GM08714 (cell line): ENCODE measurements at regions not wholly inside any gene's neighbourhood (a gene's known extent, or its start where the extent isn't known, plus 50 kb on each side); places are given as distances from the start of the nearest gene placed in this dataset.
"Not testable (repeated sequence)": the region's sequence is repeated elsewhere in the genome, so short reads cannot be mapped to it uniquely, and the experiment has no call there.

Experiments
- H3K4me3 ChIP-seq: fragments of 200-500 bp; sonication (Bioruptor generic); 2 replicates; pipeline ENCODE4 v1.5.1; 2014; ENCODE audit warnings: mild to moderate bottlenecking, low read length, inconsistent platforms
- ZNF274 ChIP-seq: IDR thresholded peaks from 2 replicates; pipeline ENCODE4 v1.6.1; 2012; ENCODE audit warnings: mild to moderate bottlenecking, low read depth, low read length

DNA sequence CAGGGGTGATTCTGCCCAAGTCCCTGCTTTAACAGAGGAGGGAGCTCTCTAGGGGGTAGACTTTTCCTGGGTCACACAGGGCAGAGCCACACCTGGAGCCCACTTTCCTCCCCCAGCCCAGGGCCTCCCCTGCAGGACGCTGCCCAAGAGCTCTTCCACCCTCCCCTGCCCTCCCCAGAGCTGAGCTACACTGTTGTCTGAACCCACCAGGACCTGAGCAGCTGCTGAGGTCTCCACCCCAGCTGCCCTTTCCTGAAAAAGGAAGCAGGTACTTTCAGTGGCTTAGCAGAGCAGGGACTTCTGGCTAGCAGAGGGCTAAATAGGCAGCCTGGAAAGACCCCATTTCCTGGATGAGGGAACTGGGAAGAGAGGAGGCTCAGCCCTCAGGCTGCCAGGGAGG, 169.3 kb upstream of the ETV3 start:
- no peak for TF ChIP-seq ZNF274
- no peak overlapping the region for H3K4me3 ChIP-seq

DNA sequence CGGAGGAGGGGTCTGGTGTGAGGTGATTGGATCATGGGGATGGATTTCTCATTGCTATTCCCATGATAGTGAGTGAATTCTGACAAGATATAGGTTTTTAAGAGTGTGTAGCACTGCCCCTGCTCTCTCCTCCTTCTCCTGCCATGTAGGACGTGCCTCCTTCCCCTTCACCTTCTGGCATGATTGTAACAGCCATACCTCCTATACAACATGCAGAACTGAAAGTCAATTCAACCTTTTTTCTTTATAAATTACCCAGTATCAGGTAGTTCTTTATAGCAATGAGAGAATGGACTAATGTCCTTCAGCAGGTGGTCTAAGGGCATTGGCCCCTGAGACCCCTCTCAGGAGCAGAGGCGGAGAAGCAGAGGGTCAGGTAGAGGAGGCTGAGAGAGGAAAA, 168.7 kb upstream of the ETV3 start:
- no peak for TF ChIP-seq ZNF274

DNA sequence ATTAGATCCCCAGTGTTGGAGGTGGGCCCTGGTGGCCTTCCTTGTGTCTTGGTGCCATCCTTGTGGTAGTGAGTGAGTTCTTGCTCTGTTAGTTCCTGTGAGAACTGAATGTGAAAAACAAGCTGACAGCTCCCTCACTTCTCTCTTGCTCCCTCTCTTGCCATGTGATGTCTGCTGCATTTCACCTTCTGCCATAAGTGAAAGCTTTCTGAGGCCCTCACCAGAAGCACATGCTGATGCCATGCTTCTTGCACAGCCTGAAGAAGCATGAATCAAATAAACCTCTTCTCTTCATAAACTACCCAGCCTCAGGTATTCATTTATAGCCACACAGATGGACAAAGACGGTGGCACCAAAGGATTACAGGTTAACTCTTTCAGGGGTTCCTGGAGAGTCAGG, 166.1 kb upstream of the ETV3 start:
- H3K4me3 ChIP-seq, result no peak overlapping the region
- no peak for TF ChIP-seq ZNF274

More for the DNA sequence above, 168.7 kb upstream of the ETV3 start:
- H3K4me3 ChIP-seq, result no peak overlapping the region

DNA sequence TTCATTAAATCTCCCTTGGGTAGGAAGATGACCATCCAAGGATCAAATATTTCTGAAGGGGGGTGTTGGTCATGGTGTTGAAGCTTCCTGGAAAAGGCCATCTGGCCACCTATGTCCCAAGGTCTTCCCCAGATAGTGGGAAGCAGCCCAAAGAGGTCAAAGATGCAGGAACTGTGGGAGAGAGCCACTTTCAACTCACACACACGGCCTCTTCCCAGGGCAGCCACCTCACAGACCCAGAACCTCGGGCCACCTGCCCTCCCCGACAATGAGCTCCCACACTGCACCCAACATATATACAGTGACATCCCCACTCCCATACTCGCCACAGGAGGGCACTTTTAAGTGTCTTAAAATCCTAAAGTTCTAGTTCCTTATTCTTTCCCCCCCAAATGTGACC, 164.5 kb upstream of the ETV3 start:
- no peak overlapping the region for H3K4me3 ChIP-seq

DNA sequence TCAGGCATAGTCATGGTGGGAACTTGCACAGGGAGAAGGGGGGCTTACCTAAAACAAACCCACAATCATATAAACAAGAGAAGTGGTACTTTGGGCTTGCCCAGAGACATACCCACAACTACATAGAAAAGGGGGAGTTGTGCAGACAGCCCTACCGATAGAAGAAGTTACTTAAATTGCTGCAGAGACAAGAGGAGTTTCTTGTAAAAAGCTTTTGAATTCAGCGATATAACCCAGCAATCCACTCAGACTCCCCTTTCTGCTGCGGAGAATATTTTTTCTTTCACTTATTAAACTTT, 164.0 kb upstream of the ETV3 start:
- H3K4me3 ChIP-seq, result no peak overlapping the region
- TF ChIP-seq ZNF274, result no peak

More for the DNA sequence above, 164.5 kb upstream of the ETV3 start:
- TF ChIP-seq ZNF274, result no peak

DNA sequence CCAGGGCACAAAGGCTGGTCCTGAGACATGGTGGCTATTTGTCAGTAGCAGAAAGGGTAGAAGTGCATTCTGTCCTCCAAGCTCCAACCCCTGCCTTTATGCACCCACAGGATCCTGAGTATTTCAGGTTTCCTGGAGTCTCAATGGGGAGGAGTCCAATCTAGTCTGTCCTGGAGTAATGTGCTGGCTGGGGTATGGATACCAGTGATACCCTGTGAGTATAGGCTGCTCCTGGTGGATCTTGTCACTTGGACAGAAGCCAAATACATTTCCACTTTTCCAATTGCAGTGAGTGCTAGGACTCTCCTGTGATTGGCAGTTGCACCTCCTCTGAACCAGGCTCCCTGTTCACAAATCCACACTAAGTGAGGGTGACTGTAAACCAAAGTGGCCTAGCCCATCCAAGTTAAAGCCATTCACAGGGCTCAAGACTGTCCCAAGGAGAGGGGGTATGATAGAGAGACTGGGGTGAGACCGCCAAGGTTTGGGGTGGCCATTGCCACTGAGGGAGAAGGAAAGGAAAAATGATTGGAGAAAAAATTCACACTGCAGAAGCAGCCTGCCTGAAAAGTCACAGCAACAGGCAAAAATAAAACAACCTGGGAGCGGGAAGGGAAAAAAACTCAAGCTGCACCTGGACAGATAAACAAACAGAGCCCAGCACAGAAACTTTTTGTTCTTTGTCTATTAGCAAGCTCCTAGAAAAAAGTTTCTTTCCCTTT, 163.4 kb upstream of the ETV3 start:
- no peak for TF ChIP-seq ZNF274
- no peak overlapping the region for H3K4me3 ChIP-seq

DNA sequence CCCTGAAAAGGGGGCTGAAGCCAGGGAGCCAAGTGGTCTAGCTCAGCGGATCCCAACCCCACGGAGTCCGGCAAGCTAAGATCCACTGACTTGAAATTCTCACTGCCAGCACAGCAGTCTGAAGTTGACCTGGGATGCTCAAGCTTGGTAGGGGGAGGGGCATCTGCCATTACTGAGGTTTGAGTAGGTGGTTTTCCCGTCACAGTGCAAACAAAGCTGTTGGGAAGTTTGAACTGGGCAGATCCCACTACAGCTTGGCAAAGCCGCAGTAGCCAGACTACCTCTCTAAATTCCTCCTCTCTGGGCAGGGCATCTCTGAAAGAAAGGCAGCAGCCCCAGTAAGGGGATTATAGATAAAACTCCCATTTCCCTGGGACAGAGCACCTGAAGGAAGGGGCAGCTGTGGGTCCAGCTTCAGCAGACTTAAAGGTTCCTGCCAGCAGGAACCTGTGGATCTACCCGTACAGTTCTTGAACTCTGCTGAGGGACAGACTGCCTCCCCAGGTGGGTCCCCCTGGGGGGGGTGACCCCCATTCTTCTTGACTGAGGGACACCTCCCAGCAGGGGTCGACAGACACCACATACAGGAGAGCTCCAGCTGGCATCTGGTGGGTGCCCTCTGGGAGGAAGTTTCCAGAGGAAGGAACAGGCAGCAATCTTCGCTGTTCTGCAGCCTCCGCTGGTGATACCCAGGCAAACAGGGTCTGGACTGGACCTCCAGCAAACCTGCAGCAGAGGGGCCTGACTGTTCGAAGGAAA, 156.4 kb upstream of the ETV3 start:
- H3K4me3 ChIP-seq, result not testable (repeated sequence)

DNA sequence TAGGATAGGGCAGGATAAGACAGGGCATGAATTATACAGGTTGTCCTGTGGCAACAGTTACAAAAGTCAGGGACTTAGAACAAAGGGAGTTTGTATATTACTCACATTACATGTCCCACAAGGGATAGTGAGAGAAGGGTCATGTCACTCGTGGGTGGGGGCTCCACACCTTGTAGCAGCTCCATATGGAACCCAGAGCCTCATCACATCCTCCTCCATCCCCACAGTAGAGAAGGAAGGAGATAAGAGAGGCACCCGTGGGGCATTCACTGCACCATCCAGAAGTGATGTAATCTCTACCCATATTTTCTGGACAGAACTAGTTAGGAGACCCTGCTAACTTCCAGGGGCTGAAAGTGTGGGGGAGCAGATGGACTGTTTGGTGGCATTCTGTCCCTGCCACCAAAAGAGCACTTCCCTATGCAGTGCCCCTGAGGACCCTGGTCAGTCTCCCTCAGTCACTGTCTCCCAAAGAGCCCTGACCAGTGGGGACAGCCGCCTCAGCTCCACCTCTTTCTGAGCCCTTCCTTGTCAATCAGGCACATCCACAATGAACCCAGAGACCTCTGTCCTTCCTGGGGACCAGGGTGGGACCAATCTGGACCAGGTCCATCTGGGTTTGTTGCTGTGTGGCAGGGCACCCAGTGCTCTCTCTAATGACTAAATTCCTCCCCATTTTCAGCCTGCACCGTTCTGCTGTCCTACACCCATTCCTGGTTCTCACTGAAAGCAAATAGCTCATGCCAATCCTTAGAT, 154.8 kb upstream of the ETV3 start:
- H3K4me3 ChIP-seq, result no peak overlapping the region
- TF ChIP-seq ZNF274, result no peak

DNA sequence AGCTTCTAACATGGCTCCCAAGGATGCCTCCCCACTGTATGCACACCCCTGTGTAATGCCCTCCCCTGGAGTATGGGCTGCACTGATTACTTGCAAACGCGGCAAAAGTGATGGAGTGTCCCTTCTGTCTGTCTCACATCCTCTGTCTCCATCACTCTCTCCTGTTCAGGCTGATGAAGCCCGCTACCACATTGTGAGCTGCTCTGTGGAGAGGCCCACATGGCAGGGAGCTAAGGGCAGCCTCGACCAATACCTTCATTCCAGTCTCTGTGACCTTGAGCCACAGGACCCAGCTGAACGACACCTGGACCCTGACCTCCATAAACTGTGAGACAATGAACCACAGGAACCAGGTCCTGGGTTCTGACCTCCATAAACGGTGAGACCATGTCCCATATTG, 154.1 kb upstream of the ETV3 start:
- H3K4me3 ChIP-seq, result no peak overlapping the region
- no peak for TF ChIP-seq ZNF274

DNA sequence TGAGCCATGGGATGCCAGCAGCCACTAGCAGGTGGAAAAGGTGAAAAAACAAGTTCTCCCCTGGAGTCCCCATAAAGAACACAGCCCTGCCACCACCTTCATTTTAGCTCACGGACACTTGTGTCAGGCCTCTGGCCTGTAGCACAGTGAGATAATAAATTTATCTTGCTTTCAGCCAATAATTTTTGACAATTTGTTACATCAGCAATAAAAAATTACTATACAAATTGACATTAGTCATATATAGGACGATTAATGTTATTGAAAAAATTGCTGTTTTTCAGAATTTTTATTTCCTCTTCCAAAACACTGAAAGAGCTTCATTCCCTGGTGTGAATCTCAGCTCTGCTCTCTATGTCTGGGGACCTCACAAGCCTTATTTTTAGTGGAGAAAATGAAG, 152.9 kb upstream of the ETV3 start:
- TF ChIP-seq ZNF274, result no peak
- H3K4me3 ChIP-seq, result no peak overlapping the region

DNA sequence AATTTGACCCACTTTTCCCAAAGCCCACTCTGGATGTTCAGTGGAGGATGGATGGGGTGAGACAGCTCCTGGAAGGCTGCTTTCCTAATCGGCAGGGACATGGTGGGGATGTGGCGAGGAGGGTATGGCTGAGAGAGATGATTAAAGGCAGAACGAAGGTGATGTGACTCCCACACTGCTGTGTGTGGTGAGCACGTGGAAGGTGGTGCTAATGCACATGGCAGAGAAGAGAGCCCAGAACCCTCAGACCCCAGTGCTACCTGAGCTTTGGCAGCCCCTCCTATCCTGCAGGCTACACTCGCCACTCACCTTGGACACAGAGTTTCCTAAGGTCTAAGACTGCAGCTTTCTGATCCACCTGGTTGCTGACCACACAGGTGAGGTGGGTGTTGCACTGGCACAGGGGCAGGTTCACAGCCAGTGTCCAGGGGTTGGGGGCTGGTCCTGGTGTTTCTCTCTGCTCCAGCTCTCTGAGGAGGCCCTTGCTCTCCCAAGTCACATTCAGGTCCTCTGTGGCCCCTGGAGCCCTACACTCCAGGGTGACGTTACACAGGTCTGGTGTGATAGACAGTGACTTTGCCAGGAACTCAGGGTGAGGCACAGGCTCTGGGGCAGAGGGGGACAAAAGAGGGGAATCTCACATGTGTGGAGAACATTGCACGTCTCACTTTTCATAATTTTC, 151.4 kb upstream of the ETV3 start:
- TF ChIP-seq ZNF274, result no peak
- H3K4me3 ChIP-seq, result no peak overlapping the region

DNA sequence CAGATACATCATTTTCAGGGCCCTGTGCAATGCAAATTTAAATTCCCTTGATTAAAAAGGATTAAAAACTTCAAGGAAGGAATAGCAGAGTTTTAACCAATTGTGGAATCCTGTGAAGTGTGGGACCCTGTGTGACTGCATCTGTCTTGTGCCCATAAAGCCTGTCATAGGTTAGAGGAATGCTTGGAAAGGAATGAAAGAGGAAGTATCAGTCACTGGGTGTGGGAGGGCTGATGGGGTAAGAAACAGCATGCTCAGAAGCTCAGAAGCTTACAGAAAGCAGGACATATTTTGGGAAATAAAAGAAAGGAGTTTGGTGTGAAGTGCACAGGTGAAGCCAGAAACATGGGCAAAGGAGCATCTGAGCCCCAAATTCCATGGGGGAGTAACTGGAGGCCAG, 150.8 kb upstream of the ETV3 start:
- no peak for TF ChIP-seq ZNF274

DNA sequence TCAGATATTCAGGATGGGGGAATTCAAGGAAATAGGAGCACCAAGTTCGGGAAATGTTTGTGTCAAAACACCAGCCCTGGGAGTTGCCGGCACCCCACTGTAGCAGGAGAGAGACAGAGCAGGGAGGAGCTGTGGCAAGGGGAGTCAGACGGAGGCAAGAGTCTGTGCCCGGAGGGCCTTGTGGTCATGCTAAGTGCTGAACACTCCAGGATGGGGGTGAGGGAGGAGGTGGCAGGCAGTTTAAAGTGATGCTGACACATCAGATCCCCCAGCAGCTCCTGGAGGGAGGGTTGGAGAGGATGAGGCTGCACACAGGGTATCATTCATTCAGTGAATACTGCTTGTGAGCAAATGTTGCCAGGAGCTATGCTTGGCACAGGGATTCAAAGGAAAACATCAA, 150.3 kb upstream of the ETV3 start:
- TF ChIP-seq ZNF274, result no peak
- H3K4me3 ChIP-seq, result no peak overlapping the region

More for the DNA sequence above, 150.8 kb upstream of the ETV3 start:
- no peak overlapping the region for H3K4me3 ChIP-seq

DNA sequence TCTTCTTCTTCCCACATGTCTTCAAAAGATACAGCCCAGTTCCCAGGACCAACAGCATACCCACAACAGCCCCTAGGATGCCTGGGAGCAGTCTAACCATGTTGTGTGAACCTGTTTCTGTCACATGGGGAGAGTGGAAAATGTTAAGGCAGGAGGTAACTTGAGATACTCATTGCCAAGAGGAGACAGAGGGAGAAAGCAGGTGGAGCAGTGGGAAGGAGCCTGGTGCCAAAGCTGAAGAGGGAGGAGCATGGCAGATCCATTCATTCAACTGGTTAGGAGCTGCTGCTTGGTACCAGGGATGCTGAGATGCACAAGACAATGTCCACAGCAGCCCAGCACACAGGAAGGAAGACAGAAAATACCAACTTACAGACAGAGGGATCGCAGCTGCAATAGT, 149.8 kb upstream of the ETV3 start:
- TF ChIP-seq ZNF274, result no peak
- H3K4me3 ChIP-seq, result no peak overlapping the region
